ENCODE measurements at regions not wholly inside any gene's neighbourhood (a gene's known extent, or its start where the extent isn't known, plus 50 kb on each side); places are given as distances from the start of the nearest gene placed in this dataset.

GRCh38 chr10:3578682-3579081, 206.3 kb downstream of the KLF6 start:
- no peaks in the 10 kb centered on the region for H3K9me3 ChIP-seq (replicated peaks; ENCODE audit: control insufficient read depth, insufficient read depth, low read length)
- no peak for DNase-seq (ENCODE audit: low read depth, low spot score)
- H2AFZ ChIP-seq (ENCODE audit: low read depth, low read length) = no peak overlapping the region
- TF ChIP-seq EZH2 (IDR thresholded peaks at IDR 0.05; ENCODE audit: borderline replicate concordance, low read depth, low read length, severe bottlenecking) (no peak), CTCF (IDR thresholded peaks at IDR 0.05; ENCODE audit: extremely low read depth in 1 of 2, insufficient read depth in 1 of 2, low read depth in 1 of 2, low read length in 2 of 2) (no peak), MYC (IDR thresholded peaks at IDR 0.05; ENCODE audit: low read depth, low read length) (no peak), FOS (IDR thresholded peaks at IDR 0.05; ENCODE audit: borderline replicate concordance, insufficient read depth, low read length) (no peak), MAX (IDR thresholded peaks at IDR 0.05; ENCODE audit: insufficient read depth, insufficient read length) (no peak), JUN (IDR thresholded peaks at IDR 0.05; ENCODE audit: borderline replicate concordance, insufficient read depth, insufficient read length, low read depth) (no peak), POLR2AphosphoS5 (IDR thresholded peaks at IDR 0.05; ENCODE audit: insufficient read depth, low read depth, low read length) (no peak), POLR2A (IDR thresholded peaks at IDR 0.05; ENCODE audit: low read depth, low read length) (no peak), GATA2 (IDR thresholded peaks at IDR 0.05; ENCODE audit: insufficient read depth, insufficient read length, low read depth, low read length) (no peak)
- no peak overlapping the region for H3K4me2 ChIP-seq (ENCODE audit: insufficient read depth, low read length)
- no peaks in the 10 kb centered on the region for H3K4me1 ChIP-seq (ENCODE audit: control insufficient read depth, extremely low read depth, insufficient read depth, low read length)
- ChIA-PET CTCF (interaction anchor here (0.6 kb wide), 1 partner anchor 17 kb away, joined by 3 read pairs; no protein-coding TSS in a partner anchor), POLR2A (no interaction called here)
- H4K20me1 ChIP-seq (replicated peaks; ENCODE audit: control insufficient read depth, extremely low read depth, insufficient read depth, low read length) = no peaks in the 10 kb centered on the region
- no peak overlapping the region for H3K27ac ChIP-seq (ENCODE audit: insufficient read depth, low read depth, low read length)
- dilution Hi-C loops (cut with MboI; ENCODE audit: extremely low pct_ligation_motif_present, low sequenced_read_pairs) (no loop called here), intact Hi-C loops (cut with micrococcal nuclease) (loop anchor here (1.0 kb wide), 1 partner anchor 41 kb away; no protein-coding TSS in a partner anchor)
- H3K27me3 ChIP-seq (ENCODE audit: control insufficient read depth in 2 of 2, insufficient read depth in 2 of 2, low read length in 2 of 2) = peaks cover 2 to 9% of the 10 kb centered on the region in 2 experiments
- H3K4me3 ChIP-seq (replicated peaks in 1 of 3; ENCODE audit: insufficient read depth in 1 of 3, low read depth in 1 of 3, low read length in 3 of 3) = no peak overlapping the region
- no peaks in the 10 kb centered on the region for H3K36me3 ChIP-seq (ENCODE audit: control insufficient read depth in 2 of 2, extremely low read depth in 1 of 2, insufficient read depth in 2 of 2, low read length in 2 of 2)
- no peak overlapping the region for H3K9ac ChIP-seq (replicated peaks; ENCODE audit: extremely low read depth, insufficient read depth, low read length)
- no TSS peak for BruUV-seq (replicated peaks)
- H3K79me2 ChIP-seq (ENCODE audit: control insufficient read depth, insufficient read depth, low read length) = no peaks in the 10 kb centered on the region
- H3K9me1 ChIP-seq (replicated peaks; ENCODE audit: control insufficient read depth, extremely low read depth, insufficient read depth, low read length) = no peaks in the 10 kb centered on the region
- no peak for FAIRE-seq
